GM12865 (cell line): ENCODE measurements at regions not wholly inside any gene's neighbourhood (a gene's known extent, or its start where the extent isn't known, plus 50 kb on each side); places are given as distances from the start of the nearest gene placed in this dataset.

ENCODE experiments used
- DNase-seq: peaks from one replicate; pipeline ENCODE4 v3.0.0; 2010; ENCODE audit warnings: low read depth
- H3K4me3 ChIP-seq: 2 replicates; pipeline ENCODE4 v1.5.1; 2011; ENCODE audit warnings: mild to moderate bottlenecking, low read depth, low read length, control low read depth
- CTCF ChIP-seq: IDR thresholded peaks from 2 replicates; pipeline ENCODE4 v1.5.1; 2011; ENCODE audit warnings: low read length, control low read depth, low read depth, inconsistent platforms; ENCODE audit not compliant: insufficient read depth; ENCODE audit errors: missing control alignments

GRCh38 chr11:133669371-133670053 is 137.2 kb upstream of the OPCML start:
- no peak for DNase-seq
- no peak overlapping the region for H3K4me3 ChIP-seq
- no peak for TF ChIP-seq CTCF

- DNase-seq = no peak
- no peak for TF ChIP-seq CTCF
- no peak overlapping the region for H3K4me3 ChIP-seq
Measured at GRCh38 chr11:133663135-133663985, 131.1 kb upstream of the OPCML start.

- no peak for DNase-seq
- no peak overlapping the region for H3K4me3 ChIP-seq
- no peak for TF ChIP-seq CTCF
Measured at GRCh38 chr11:133661846-133662245, 129.5 kb upstream of the OPCML start.

GRCh38 chr11:133660202-133660568 is 127.9 kb upstream of the OPCML start:
- no peak for TF ChIP-seq CTCF
- DNase-seq = no peak
- no peak overlapping the region for H3K4me3 ChIP-seq

- no peak overlapping the region for H3K4me3 ChIP-seq
- peak; percentile 16 for DNase-seq
- TF ChIP-seq CTCF = no peak
Measured at GRCh38 chr11:133659538-133660201, 127.4 kb upstream of the OPCML start.

- no peak for TF ChIP-seq CTCF
- DNase-seq = no peak
- H3K4me3 ChIP-seq = no peak overlapping the region
Measured at GRCh38 chr11:133657054-133657453, 124.8 kb upstream of the OPCML start.
